ENCODE measurements at regions not wholly inside any gene's neighbourhood (a gene's known extent, or its start where the extent isn't known, plus 50 kb on each side); places are given as distances from the start of the nearest gene placed in this dataset.

DNA sequence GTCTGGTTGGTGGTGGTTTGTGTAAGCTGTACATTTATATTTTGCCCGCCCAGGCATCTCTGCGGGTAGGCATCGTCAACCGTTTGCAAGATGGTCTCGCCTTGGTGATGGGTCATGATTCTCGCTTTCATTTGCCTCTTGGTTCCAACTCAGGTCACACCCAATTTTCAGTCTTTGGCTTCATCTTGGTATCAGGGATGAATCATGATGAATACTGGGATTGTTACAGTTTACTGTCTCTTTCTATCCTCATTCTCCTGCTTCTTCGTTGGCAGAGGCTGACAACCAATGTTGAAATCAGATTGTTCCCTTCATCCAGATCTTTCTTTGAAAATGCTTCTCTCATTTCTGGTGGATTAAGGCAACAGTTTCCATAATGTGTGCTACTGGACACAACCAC is 129.7 kb upstream of the KAZN start:
- CTCF ChIA-PET: no interaction called here
- TF ChIP-seq, protein P1, sequence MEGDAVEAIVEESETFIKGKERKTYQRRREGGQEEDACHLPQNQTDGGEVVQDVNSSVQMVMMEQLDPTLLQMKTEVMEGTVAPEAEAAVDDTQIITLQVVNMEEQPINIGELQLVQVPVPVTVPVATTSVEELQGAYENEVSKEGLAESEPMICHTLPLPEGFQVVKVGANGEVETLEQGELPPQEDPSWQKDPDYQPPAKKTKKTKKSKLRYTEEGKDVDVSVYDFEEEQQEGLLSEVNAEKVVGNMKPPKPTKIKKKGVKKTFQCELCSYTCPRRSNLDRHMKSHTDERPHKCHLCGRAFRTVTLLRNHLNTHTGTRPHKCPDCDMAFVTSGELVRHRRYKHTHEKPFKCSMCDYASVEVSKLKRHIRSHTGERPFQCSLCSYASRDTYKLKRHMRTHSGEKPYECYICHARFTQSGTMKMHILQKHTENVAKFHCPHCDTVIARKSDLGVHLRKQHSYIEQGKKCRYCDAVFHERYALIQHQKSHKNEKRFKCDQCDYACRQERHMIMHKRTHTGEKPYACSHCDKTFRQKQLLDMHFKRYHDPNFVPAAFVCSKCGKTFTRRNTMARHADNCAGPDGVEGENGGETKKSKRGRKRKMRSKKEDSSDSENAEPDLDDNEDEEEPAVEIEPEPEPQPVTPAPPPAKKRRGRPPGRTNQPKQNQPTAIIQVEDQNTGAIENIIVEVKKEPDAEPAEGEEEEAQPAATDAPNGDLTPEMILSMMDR (IDR thresholded peaks at IDR 0.05; ENCODE audit: extremely low read depth in 1 of 2, insufficient read depth in 1 of 2, low read depth in 1 of 2, low read length in 2 of 2): no peak
- TF ChIP-seq FOS (IDR thresholded peaks at IDR 0.05; ENCODE audit: borderline replicate concordance, insufficient read depth, low read length): no peak
- no peak for TF ChIP-seq GATA2 (IDR thresholded peaks at IDR 0.05; ENCODE audit: insufficient read depth, insufficient read length, low read depth, low read length)
- TF ChIP-seq MYC (IDR thresholded peaks at IDR 0.05; ENCODE audit: low read depth, low read length): no peak
- TF ChIP-seq POLR2A (IDR thresholded peaks at IDR 0.05; ENCODE audit: low read depth, low read length): no peak
- no peak for TF ChIP-seq EZH2 (IDR thresholded peaks at IDR 0.05; ENCODE audit: borderline replicate concordance, low read depth, low read length, severe bottlenecking)
- POLR2A ChIA-PET: no interaction called here
- Histone ChIP-seq H3K27ac (ENCODE audit: insufficient read depth, low read depth, low read length) (no peak overlapping the region), H3K9me3 (replicated peaks; ENCODE audit: control insufficient read depth, insufficient read depth, low read length) (peaks cover 8% of the 10 kb centered on the region), H4K20me1 (replicated peaks; ENCODE audit: control insufficient read depth, extremely low read depth, insufficient read depth, low read length) (no peaks in the 10 kb centered on the region), H3K9me1 (replicated peaks; ENCODE audit: control insufficient read depth, extremely low read depth, insufficient read depth, low read length) (no peaks in the 10 kb centered on the region), H3K27me3 (ENCODE audit: control insufficient read depth in 2 of 2, insufficient read depth in 2 of 2, low read length in 2 of 2) (no peaks in the 10 kb centered on the region), H3K9ac (replicated peaks; ENCODE audit: extremely low read depth, insufficient read depth, low read length) (no peak overlapping the region), H3K4me2 (ENCODE audit: insufficient read depth, low read length) (no peak overlapping the region), H3K4me3 (replicated peaks in 1 of 3; ENCODE audit: insufficient read depth in 1 of 3, low read depth in 1 of 3, low read length in 3 of 3) (no peak overlapping the region), H3K79me2 (ENCODE audit: control insufficient read depth, insufficient read depth, low read length) (no peaks in the 10 kb centered on the region), H3K36me3 (ENCODE audit: control insufficient read depth in 2 of 2, extremely low read depth in 1 of 2, insufficient read depth in 2 of 2, low read length in 2 of 2) (no peaks in the 10 kb centered on the region), H2AFZ (ENCODE audit: low read depth, low read length) (no peak overlapping the region), H3K4me1 (ENCODE audit: control insufficient read depth, extremely low read depth, insufficient read depth, low read length) (no peaks in the 10 kb centered on the region)
- BruUV-seq (replicated peaks): no TSS peak
- intact Hi-C loops (cut with micrococcal nuclease) (no loop called here), dilution Hi-C loops (cut with MboI; ENCODE audit: extremely low pct_ligation_motif_present, low sequenced_read_pairs) (no loop called here)
- no peak for DNase-seq (ENCODE audit: low read depth, low spot score)
- FAIRE-seq: no peak

DNA sequence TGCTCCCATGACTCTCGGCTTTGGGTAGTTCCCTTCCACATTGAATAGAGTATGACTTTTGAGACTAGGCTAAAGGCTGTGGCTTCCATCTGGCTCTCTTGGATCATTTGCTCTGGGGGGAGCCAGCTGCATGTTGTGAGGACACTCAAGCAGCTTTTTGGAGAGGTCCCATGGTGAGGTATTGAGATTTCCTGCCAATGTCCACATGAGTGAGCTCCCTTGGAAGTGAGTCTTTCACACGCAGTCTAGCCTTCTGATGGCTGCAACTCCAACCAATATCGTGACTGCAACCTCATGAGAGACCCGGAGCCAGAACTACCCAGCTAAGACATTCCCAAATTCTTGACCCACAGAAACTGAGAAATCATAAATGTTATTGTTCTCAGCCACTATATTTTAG is 127.7 kb upstream of the KAZN start:
- Histone ChIP-seq H3K79me2 (ENCODE audit: control insufficient read depth, insufficient read depth, low read length) (no peaks in the 10 kb centered on the region), H3K9me1 (replicated peaks; ENCODE audit: control insufficient read depth, extremely low read depth, insufficient read depth, low read length) (no peaks in the 10 kb centered on the region), H3K4me1 (ENCODE audit: control insufficient read depth, extremely low read depth, insufficient read depth, low read length) (no peaks in the 10 kb centered on the region), H3K4me3 (replicated peaks in 1 of 3; ENCODE audit: insufficient read depth in 1 of 3, low read depth in 1 of 3, low read length in 3 of 3) (no peak overlapping the region), H3K36me3 (ENCODE audit: control insufficient read depth in 2 of 2, extremely low read depth in 1 of 2, insufficient read depth in 2 of 2, low read length in 2 of 2) (no peaks in the 10 kb centered on the region), H2AFZ (ENCODE audit: low read depth, low read length) (no peak overlapping the region), H3K9me3 (replicated peaks; ENCODE audit: control insufficient read depth, insufficient read depth, low read length) (peaks cover 8% of the 10 kb centered on the region), H3K27ac (ENCODE audit: insufficient read depth, low read depth, low read length) (no peak overlapping the region), H3K9ac (replicated peaks; ENCODE audit: extremely low read depth, insufficient read depth, low read length) (no peak overlapping the region), H3K4me2 (ENCODE audit: insufficient read depth, low read length) (no peak overlapping the region), H3K27me3 (ENCODE audit: control insufficient read depth in 2 of 2, insufficient read depth in 2 of 2, low read length in 2 of 2) (no peaks in the 10 kb centered on the region), H4K20me1 (replicated peaks; ENCODE audit: control insufficient read depth, extremely low read depth, insufficient read depth, low read length) (no peaks in the 10 kb centered on the region)
- TF ChIP-seq EZH2 (IDR thresholded peaks at IDR 0.05; ENCODE audit: borderline replicate concordance, low read depth, low read length, severe bottlenecking): no peak
- TF ChIP-seq POLR2A (IDR thresholded peaks at IDR 0.05; ENCODE audit: low read depth, low read length): no peak
- TF ChIP-seq GATA2 (IDR thresholded peaks at IDR 0.05; ENCODE audit: insufficient read depth, insufficient read length, low read depth, low read length): no peak
- no TSS peak for BruUV-seq (replicated peaks)
- no peak for FAIRE-seq
- ChIA-PET POLR2A (interaction anchor here (0.7 kb wide), 1 partner anchor 191 kb away, joined by 3 read pairs; no protein-coding TSS in a partner anchor), CTCF (interaction anchor here (0.6 kb wide), 1 partner anchor 311 kb away, joined by 3 read pairs; no protein-coding TSS in a partner anchor)
- DNase-seq (ENCODE audit: low read depth, low spot score): no peak
- intact Hi-C loops (cut with micrococcal nuclease) (no loop called here), dilution Hi-C loops (cut with MboI; ENCODE audit: extremely low pct_ligation_motif_present, low sequenced_read_pairs) (no loop called here)
